ENCODE measurements at regions not wholly inside any gene's neighbourhood (a gene's known extent, or its start where the extent isn't known, plus 50 kb on each side); places are given as distances from the start of the nearest gene placed in this dataset.

- no peak for DNase-seq
Measured at GRCh38 chr10:46229144-46229563, 57.6 kb upstream of the ANTXRL start.

GRCh38 chr10:46230615-46231014 is 56.2 kb upstream of the ANTXRL start:
- DNase-seq: no peak

- DNase-seq: no peak
Measured at GRCh38 chr10:46231087-46231486, 55.7 kb upstream of the ANTXRL start.

GRCh38 chr10:46232084-46232483 is 54.7 kb upstream of the ANTXRL start:
- no peak for DNase-seq

- no peak for DNase-seq
Measured at GRCh38 chr10:46232666-46233065, 54.1 kb upstream of the ANTXRL start.

DNA sequence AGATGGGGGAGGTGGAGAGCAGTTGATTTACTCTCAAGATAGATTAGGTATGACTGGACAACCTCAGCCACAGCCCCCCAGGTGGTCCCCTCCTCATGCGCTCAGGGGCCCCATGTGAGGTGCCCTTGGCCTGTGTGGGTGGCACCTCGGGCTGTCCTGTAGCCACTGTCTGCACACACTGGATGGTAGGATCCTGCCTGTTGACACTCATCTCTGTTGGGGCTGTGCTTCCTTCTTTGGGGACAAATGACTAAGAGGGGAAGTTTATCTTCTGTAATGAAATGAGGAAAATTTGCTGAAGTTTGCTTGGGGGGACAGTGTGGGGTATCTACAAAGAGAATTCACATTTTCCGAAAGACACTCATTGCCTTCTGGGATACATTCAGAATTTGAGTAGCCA is 53.6 kb upstream of the ANTXRL start:
- DNase-seq: no peak

GRCh38 chr10:46234026-46234425 is 52.8 kb upstream of the ANTXRL start:
- DNase-seq: no peak

DNA sequence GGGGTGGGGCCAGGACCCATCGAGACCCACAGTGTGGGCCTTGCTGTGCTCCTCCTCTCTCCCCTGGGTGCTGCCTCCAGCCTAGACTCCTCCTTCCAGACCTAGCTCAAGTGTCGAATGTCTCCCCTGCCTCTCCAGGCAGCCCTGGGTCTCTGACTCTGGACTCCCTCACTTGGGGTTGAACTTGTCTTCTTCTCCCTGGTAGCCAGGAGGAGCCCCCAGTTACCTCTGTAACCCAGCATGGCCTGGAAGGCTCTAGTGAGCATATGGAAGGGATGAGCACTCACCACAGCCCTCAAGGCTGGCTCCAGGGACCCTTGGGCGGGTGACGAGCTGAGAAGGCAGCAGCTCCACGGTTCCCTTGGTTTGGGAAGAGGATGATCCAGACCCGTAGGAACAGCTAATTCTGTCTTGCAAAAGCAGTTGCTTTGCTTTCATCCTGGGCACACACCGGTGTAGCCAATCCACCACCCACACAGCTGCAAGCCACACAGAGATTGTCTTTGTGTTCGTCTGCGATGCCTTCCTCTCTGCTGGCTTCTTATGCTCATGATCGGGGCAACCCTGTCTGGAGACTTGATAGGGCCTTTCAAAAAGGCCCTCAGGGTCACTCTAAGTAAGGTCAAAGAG is 52.3 kb upstream of the ANTXRL start:
- no peak for DNase-seq

- DNase-seq: no peak
Measured at GRCh38 chr10:46235705-46236545, 50.9 kb upstream of the ANTXRL start.

DNA sequence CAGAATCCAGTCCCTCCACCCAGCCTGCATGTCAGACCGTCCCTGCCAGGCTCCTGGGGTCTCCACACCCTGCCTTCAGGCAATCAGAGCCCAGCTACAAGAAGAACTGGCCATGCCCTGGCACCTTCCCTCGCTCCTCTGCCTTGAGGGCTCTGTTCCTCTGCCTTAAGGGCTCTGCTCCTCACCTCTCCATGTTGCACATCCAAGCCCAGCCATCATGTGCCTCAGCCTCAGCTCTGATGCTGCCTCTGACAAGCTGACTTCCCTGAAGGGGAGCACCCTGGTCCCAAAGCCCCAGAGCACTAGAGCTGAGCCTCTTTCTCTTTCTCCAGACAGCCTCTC is 50.3 kb upstream of the ANTXRL start:
- no peak for DNase-seq

- DNase-seq: no peak
Measured at GRCh38 chr10:46236941-46237681, 49.7 kb upstream of the ANTXRL start.
